ACC112 (cell line): ENCODE measurements at regions not wholly inside any gene's neighbourhood (a gene's known extent, or its start where the extent isn't known, plus 50 kb on each side); places are given as distances from the start of the nearest gene placed in this dataset.

ENCODE experiments used
- H2AFZ ChIP-seq: fragments of 200-600 bp; sonication (generic); one replicate; pipeline ENCODE4 v1.6.0; 2017; ENCODE audit warnings: antibody characterized with exemption, low read length; ENCODE audit not compliant: unreplicated experiment
- H3K27ac ChIP-seq: fragments of 200-600 bp; sonication (generic); 2 replicates; pipeline ENCODE4 v1.5.1; 2014; ENCODE audit warnings: low read depth, mild to moderate bottlenecking, antibody characterized with exemption, low read length, moderate library complexity
- H3K27me3 ChIP-seq: fragments of 200-600 bp; sonication (generic); 2 replicates; pipeline ENCODE4 v1.6.1; 2014; ENCODE audit warnings: mild to moderate bottlenecking, antibody characterized with exemption, low read length, moderate library complexity, mixed read lengths; ENCODE audit not compliant: insufficient read depth
- H3K36me3 ChIP-seq: fragments of 200-600 bp; sonication (generic); 2 replicates; pipeline ENCODE4 v1.6.1; 2016; ENCODE audit warnings: mild to moderate bottlenecking, antibody characterized with exemption, low read length, moderate library complexity, mixed read lengths; ENCODE audit not compliant: insufficient read depth
- H3K4me1 ChIP-seq: fragments of 200-600 bp; sonication (generic); one replicate; pipeline ENCODE4 v1.6.1; 2016; ENCODE audit warnings: low read length, mixed read lengths; ENCODE audit not compliant: insufficient read depth, unreplicated experiment, control insufficient read depth
- H3K4me3 ChIP-seq: fragments of 200-600 bp; sonication (generic); 2 replicates; pipeline ENCODE4 v1.5.1; 2014; ENCODE audit warnings: mild to moderate bottlenecking, low read depth, low read length
- H3K79me2 ChIP-seq: fragments of 200-600 bp; sonication (generic); one replicate; pipeline ENCODE4 v1.6.0; 2016; ENCODE audit warnings: low read length; ENCODE audit not compliant: control insufficient read depth, unreplicated experiment, insufficient read depth

DNA sequence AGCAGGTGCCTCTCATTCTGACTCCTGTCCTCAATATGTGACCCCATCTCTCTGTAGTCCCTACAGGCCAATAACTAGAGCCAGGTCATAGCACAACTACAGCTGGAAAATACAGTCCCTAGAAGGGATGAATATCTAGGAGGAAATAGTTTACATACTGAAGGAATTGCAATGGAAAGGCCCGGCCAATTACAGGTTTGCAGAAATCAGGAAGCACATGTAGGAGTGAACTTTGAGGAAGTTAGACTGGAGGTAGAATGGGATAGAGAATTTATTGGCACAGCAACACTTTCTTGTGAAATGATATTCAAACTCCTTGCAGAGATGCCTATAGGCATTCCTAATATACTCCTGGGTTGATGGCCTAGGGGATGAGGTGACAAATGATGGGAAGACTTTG, 257.3 kb downstream of the GRIN2B start:
- Histone ChIP-seq H3K27me3 (no peaks in the 10 kb centered on the region), H3K4me3 (no peak overlapping the region), H2AFZ (no peak overlapping the region), H3K4me1 (no peaks in the 10 kb centered on the region), H3K79me2 (no peaks in the 10 kb centered on the region), H3K27ac (no peak overlapping the region), H3K36me3 (no peaks in the 10 kb centered on the region)

DNA sequence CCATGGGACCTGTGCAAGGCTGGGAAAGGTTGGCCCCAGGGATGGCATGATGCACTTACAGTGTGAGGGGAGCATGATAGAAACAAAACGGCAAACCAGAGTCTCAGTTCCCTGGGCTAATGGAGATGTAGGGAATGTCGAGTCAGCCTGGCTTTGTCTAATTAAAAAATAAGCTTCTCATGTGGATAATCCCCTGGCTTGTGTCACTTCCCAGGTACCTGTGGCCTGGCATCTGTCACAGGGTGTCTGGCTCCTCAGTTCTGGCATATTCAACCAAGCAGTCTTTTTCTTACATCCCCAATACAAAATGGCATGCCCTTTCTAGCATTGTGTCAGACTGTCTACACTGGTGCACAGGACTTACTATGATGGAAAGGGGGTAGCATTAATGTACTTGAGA, 261.4 kb downstream of the GRIN2B start:
- no peak overlapping the region for H2AFZ ChIP-seq
- H3K36me3 ChIP-seq: no peaks in the 10 kb centered on the region
- no peak overlapping the region for H3K4me3 ChIP-seq
- no peaks in the 10 kb centered on the region for H3K4me1 ChIP-seq
- H3K27me3 ChIP-seq: no peaks in the 10 kb centered on the region
- H3K79me2 ChIP-seq: no peaks in the 10 kb centered on the region
- no peak overlapping the region for H3K27ac ChIP-seq

DNA sequence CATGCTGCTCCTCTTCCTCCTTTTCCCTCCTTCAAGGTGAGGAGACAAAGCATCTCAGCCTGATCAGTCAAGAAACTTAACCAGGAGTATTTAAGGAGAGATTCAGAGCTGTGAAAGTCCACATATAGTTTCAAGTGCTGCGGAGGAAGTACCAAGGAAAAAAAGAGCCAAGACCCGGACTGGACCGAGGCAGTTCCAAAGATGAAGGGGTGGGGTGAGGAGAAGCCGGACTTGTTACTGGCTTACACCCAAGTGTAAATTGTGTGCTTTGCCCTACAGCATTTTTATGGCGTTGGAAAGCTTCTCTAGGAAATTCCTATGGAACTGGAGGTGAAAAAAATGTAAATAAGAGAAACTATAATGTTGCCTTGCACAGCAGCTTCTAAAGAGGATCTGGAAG, 263.1 kb downstream of the GRIN2B start:
- no peak overlapping the region for H3K27ac ChIP-seq
- H3K4me3 ChIP-seq: no peak overlapping the region
- no peaks in the 10 kb centered on the region for H3K36me3 ChIP-seq
- no peaks in the 10 kb centered on the region for H3K27me3 ChIP-seq
- no peaks in the 10 kb centered on the region for H3K4me1 ChIP-seq
- no peaks in the 10 kb centered on the region for H3K79me2 ChIP-seq
- H2AFZ ChIP-seq: no peak overlapping the region

DNA sequence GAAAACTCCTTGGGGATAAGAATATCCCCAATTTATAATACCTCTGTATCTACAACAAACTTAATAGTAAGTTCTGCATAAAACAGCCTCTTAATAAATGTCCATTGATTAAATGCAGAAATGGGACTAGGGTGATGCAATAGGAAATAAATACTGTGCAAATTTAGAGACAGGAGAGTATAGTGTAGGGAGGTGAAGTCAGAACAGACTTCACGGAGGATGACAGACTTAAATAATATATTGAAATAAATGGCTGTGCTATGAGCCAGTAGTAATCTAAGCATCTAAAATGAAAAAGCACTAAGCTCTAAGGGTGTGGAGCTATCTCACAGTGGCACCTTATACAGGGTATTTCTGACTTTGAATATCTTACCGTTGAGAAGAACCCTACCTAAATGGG, 265.3 kb downstream of the GRIN2B start:
- Histone ChIP-seq H2AFZ (no peak overlapping the region), H3K27me3 (no peaks in the 10 kb centered on the region), H3K4me3 (no peak overlapping the region), H3K27ac (no peak overlapping the region), H3K79me2 (no peaks in the 10 kb centered on the region), H3K36me3 (no peaks in the 10 kb centered on the region), H3K4me1 (no peaks in the 10 kb centered on the region)

DNA sequence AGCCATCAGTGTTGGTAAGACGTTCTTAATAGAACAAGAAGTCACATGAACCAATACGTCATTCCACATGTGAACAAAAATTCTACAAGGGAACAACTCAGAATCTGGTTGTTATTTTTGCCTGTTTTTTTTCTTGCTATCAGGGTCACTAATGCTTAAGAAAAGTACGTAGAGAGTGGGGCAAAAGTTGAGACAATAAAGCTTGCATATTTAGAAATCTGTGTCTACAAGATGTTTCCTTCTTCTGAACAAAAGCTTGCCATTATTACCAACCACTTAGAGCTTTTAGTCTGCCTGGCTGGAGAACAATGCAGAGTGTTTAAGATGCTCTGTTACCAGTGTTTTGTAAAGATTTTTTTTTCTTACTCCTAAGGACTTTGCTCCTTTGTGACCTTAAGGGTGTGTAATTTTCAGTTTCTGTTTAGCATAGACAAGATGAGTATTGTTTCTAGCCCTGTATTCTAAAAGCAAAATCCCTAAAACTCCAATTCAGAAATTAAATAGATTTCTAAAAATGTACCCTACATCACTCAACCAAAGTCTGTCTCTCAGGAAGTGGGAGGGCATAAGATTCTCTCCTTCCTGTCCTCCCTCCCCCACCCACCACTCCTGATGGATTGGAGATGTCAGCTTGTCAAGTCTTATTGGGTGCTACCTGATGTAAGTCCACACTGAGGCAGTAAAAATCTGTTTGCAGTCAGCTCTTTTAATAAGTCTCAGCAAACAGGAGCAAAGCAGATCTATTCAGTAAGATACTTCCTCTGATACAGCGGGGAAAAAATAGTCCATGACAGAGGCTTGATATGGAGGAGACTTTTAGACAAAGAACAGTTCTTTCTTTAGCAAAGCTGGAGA, 267.6 kb downstream of the GRIN2B start:
- Histone ChIP-seq H3K4me3 (no peak overlapping the region), H3K27ac (no peak overlapping the region), H3K36me3 (no peaks in the 10 kb centered on the region), H3K27me3 (no peaks in the 10 kb centered on the region), H2AFZ (no peak overlapping the region), H3K4me1 (no peaks in the 10 kb centered on the region), H3K79me2 (no peaks in the 10 kb centered on the region)

DNA sequence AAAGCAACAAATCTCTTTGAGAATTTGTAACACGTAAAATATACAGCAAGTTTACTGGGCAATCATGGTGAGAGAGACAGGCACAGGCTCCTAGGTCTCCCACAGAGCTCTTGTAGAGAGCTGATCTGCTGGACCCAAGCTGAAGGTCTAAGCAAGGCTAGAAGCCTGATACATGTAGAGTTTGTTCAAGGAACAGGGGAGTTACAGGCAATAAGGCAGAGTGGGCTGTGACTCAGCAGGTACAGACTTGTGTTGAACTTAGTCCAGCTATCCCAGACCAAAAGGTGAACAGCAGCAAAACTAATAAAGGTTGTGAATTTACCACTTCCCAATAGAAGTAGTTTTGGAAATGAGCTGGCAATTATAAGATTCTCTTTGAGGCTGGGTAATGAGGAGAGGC, 273.6 kb downstream of the GRIN2B start:
- Histone ChIP-seq H3K79me2 (no peaks in the 10 kb centered on the region), H3K4me1 (no peaks in the 10 kb centered on the region), H3K4me3 (no peak overlapping the region), H2AFZ (no peak overlapping the region), H3K27me3 (no peaks in the 10 kb centered on the region), H3K27ac (no peak overlapping the region), H3K36me3 (no peaks in the 10 kb centered on the region)

DNA sequence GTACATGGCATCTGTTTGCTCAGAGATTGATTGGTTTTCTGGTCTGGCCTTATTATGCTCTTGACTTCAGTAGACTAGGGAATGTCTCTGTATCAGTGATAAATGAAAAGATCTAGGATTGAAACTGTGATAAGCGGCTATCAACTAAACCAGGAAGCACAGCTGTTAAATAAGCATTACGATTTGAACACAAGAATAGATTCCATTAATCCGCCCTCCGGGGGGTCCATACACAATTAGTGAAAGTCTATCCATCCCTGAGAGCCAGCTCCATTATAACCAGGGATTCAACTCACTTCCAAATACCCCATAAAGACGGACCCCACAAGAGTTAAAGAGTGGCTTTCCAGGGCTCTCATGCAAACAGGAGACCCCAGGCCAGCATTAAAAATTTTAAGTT, 279.0 kb downstream of the GRIN2B start:
- Histone ChIP-seq H3K27ac (no peak overlapping the region), H3K36me3 (no peaks in the 10 kb centered on the region), H3K4me1 (no peaks in the 10 kb centered on the region), H3K4me3 (no peak overlapping the region), H2AFZ (no peak overlapping the region), H3K79me2 (no peaks in the 10 kb centered on the region), H3K27me3 (no peaks in the 10 kb centered on the region)

DNA sequence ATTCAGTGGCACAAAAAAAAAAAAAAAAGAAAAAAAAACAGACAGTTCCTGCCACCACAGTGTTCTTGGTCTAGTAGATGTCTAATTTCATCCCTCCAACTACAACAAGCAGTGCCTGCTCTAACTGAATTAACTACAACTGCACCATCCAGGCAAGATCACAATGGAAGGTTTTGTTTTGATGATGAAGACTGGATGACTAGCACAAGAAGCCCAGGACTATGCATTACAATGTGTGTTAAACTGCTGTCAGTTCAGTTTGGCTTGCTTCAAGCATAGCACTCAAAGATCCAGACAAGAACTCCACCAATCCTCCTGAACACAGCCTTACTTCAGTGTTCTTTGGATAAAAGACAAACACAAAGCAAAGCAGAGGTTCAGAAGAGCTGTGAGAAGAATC, 279.9 kb downstream of the GRIN2B start:
- H3K36me3 ChIP-seq: no peaks in the 10 kb centered on the region
- H3K79me2 ChIP-seq: no peaks in the 10 kb centered on the region
- no peaks in the 10 kb centered on the region for H3K27me3 ChIP-seq
- no peak overlapping the region for H2AFZ ChIP-seq
- no peak overlapping the region for H3K27ac ChIP-seq
- no peak overlapping the region for H3K4me3 ChIP-seq
- no peaks in the 10 kb centered on the region for H3K4me1 ChIP-seq

DNA sequence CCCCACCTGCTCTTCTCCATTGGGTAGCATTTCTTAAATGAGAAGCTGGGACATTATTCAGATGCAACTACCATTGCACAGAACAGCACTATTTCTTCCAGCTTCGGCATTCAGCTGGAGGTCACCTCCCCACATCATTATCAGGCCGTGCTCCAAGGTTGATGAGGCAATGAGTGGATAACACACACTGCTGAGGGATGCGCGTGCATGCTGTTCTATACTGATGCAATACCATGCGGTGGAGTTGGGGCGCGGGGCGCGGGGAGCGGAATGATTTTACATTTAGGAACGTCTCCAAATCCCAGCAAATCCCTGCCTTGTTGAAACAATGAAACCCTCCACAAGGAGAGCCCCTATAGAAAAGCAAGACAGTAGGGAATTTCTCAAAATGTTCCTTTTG, 283.4 kb downstream of the GRIN2B start:
- H3K36me3 ChIP-seq: no peaks in the 10 kb centered on the region
- no peaks in the 10 kb centered on the region for H3K4me1 ChIP-seq
- no peaks in the 10 kb centered on the region for H3K27me3 ChIP-seq
- no peak overlapping the region for H3K27ac ChIP-seq
- no peak overlapping the region for H2AFZ ChIP-seq
- H3K79me2 ChIP-seq: no peaks in the 10 kb centered on the region
- no peak overlapping the region for H3K4me3 ChIP-seq

DNA sequence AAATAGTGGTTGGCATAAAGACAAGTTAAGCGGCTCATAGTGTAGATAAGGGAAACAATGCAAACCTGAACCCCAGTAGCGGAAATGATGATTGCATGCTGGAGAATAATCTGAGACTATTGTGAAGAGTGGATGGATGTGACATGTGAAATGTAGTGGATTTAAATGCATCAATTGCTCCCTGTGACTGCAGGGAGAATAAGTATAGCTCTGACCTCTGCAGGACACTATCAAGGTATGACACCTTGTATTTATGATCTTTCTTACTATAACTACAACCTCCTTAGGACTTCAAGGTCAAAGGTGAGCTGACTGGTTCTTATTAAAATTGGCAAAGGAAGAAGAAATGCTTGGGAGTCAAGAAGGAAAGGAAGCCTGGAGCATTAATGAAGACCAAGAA, 285.6 kb downstream of the GRIN2B start:
- Histone ChIP-seq H3K36me3 (no peaks in the 10 kb centered on the region), H3K27me3 (no peaks in the 10 kb centered on the region), H3K79me2 (no peaks in the 10 kb centered on the region), H3K4me1 (no peaks in the 10 kb centered on the region), H3K4me3 (no peak overlapping the region), H3K27ac (no peak overlapping the region), H2AFZ (no peak overlapping the region)

DNA sequence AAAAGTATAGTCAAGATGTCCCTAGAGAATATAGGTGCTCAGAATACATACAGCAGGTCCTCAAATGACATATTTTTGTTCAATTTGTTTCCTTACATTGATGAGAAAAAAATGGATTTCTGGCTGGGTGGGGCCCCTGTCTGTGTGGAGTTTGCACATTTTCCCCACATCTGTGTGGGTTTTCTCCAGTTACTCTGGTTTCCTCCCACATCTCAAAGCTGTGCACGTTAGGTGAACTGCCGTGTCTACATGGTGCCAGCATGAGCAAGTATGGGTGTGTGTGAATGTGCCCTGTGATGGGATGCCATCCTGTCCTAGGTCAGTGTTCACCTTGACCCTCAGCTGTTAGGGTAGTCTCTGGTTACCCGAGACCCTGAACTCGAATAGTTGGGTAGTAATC, 289.1 kb downstream of the GRIN2B start:
- Histone ChIP-seq H3K4me3 (no peak overlapping the region), H3K27ac (no peak overlapping the region), H3K36me3 (no peaks in the 10 kb centered on the region), H3K79me2 (no peaks in the 10 kb centered on the region), H3K27me3 (no peaks in the 10 kb centered on the region), H3K4me1 (no peaks in the 10 kb centered on the region), H2AFZ (no peak overlapping the region)
